B cell (primary cell): ENCODE measurements at regions not wholly inside any gene's neighbourhood (a gene's known extent, or its start where the extent isn't known, plus 50 kb on each side); places are given as distances from the start of the nearest gene placed in this dataset.

ENCODE experiments used
- ATAC-seq: fragments of 200-7000 bp; cut with Tn5 transposase; one replicate; pipeline ENCODE4 v1.10.0; 2021; ENCODE audit warnings: low read depth, mild to moderate bottlenecking, moderate number of reproducible peaks, moderate library complexity
- CTCF ChIA-PET: fragments of 350-600 bp; sonication (Branson Sonifier 250); formaldehyde crosslinking; loops from one replicate; lab custom pipeline; 2021; ENCODE audit warnings: antibody characterized with exemption, inconsistent platforms; lab: Charles Lee
- POLR2A ChIA-PET: fragments of 350-600 bp; sonication (Branson Sonifier 250); formaldehyde crosslinking; loops from one replicate; lab custom pipeline; 2021; ENCODE audit warnings: antibody characterized with exemption; lab: Charles Lee
- DNase-seq: peaks from one replicate; pipeline ENCODE4 v3.0.0; 2013
- H2AFZ ChIP-seq: 2 replicates; pipeline ENCODE4 v1.6.1; 2012; ENCODE audit warnings: mild to moderate bottlenecking, low read depth, low read length; ENCODE audit not compliant: insufficient read depth, poor library complexity, severe bottlenecking
- H3K27ac ChIP-seq, 2 donors: 1 replicate in 1 of 2; 2 replicates in 1 of 2; pipeline ENCODE4 v1.5.1; 2012 to 2013; ENCODE audit warnings: low read length in 2 of 2, mild to moderate bottlenecking in 2 of 2, moderate library complexity in 1 of 2
- H3K27me3 ChIP-seq, 4 experiments: fragments of 200-600 bp in 1 of 4; sonication (generic) in 1 of 4; replicated peaks in 1 of 4; 1 replicate in 2 of 4; 2 replicates in 2 of 4; pipeline versions ENCODE4 v1.6.1 to v1.7.0; 2013 to 2016; ENCODE audit warnings: low read length in 3 of 4, mild to moderate bottlenecking in 2 of 4, mixed read lengths in 1 of 4, moderate library complexity in 1 of 4; ENCODE audit not compliant: insufficient read depth in 4 of 4, control insufficient read depth in 3 of 4; ENCODE audit errors: control extremely low read depth in 1 of 4
- H3K36me3 ChIP-seq, 2 experiments: replicated peaks in 1 of 2; 1 replicate in 1 of 2; 2 replicates in 1 of 2; pipeline versions ENCODE4 v1.6.1 to v1.7.1; 2013; ENCODE audit warnings: low read length in 1 of 2; ENCODE audit not compliant: insufficient read depth in 2 of 2, control insufficient read depth in 1 of 2; ENCODE audit errors: control extremely low read depth in 1 of 2, extremely low read depth in 1 of 2
- H3K4me1 ChIP-seq, 2 donors: fragments of 200-600 bp in 1 of 2; sonication (generic) in 1 of 2; 1 replicate in 1 of 2; 2 replicates in 1 of 2; pipeline versions ENCODE4 v1.5.1 to v1.6.1; 2013 to 2017; ENCODE audit warnings: low read length in 2 of 2; ENCODE audit not compliant: control insufficient read depth in 2 of 2, insufficient read depth in 2 of 2
- H3K4me2 ChIP-seq: replicated peaks from 2 replicates; pipeline ENCODE3; 2012; ENCODE audit warnings: mild to moderate bottlenecking, low read depth, low read length; ENCODE audit not compliant: poor library complexity, severe bottlenecking
- H3K4me3 ChIP-seq, 5 experiments: fragments of 200-600 bp in 1 of 5; sonication (generic) in 1 of 5; 1 replicate in 3 of 5; 2 replicates in 2 of 5; pipeline versions ENCODE4 v1.5.1 to v1.7.0; 2011 to 2016; ENCODE audit warnings: low read length in 4 of 5, mild to moderate bottlenecking in 4 of 5, low read depth in 2 of 5, control low read depth in 1 of 5, moderate library complexity in 1 of 5; ENCODE audit not compliant: insufficient read depth in 1 of 5; ENCODE audit errors: control extremely low read depth in 1 of 5, extremely low read depth in 1 of 5
- H3K79me2 ChIP-seq: fragments of 200-600 bp; sonication (generic); one replicate; pipeline ENCODE4 v1.6.0; 2016; ENCODE audit warnings: low read length; ENCODE audit not compliant: control insufficient read depth, insufficient read depth
- H3K9ac ChIP-seq: fragments of 200-600 bp; sonication (generic); 2 replicates; pipeline ENCODE4 v1.6.1; 2017; ENCODE audit warnings: mild to moderate bottlenecking, low read length, moderate library complexity
- H3K9me3 ChIP-seq, 3 donors: one replicate each; pipeline versions ENCODE4 v1.6.1 to v1.7.1; 2013; ENCODE audit warnings: low read length in 2 of 3; ENCODE audit not compliant: control insufficient read depth in 2 of 3, insufficient read depth in 1 of 3; ENCODE audit errors: control extremely low read depth in 1 of 3
- H4K20me1 ChIP-seq: 2 replicates; pipeline ENCODE4 v1.6.0; 2012; ENCODE audit warnings: mild to moderate bottlenecking, low read length; ENCODE audit not compliant: insufficient read depth, control insufficient read depth, poor library complexity, severe bottlenecking
- H3K27ac Mint-ChIP-seq: one replicate; pipeline ENCODE4 v1.8.0; 2021; ENCODE audit warnings: mixed read lengths
- H3K27me3 Mint-ChIP-seq: one replicate; pipeline ENCODE4 v1.8.0; 2021; ENCODE audit warnings: mixed read lengths
- H3K4me1 Mint-ChIP-seq: one replicate; pipeline ENCODE4 v1.8.0; 2021; ENCODE audit warnings: mixed read lengths
- H3K4me3 Mint-ChIP-seq: one replicate; pipeline ENCODE4 v1.8.0; 2021; ENCODE audit warnings: mixed read lengths
- H3K9me3 Mint-ChIP-seq: one replicate; pipeline ENCODE4 v1.8.0; 2022; ENCODE audit warnings: mixed read lengths; ENCODE audit not compliant: insufficient read depth
- EZH2 ChIP-seq: IDR thresholded peaks from 2 replicates; pipeline ENCODE4 v1.6.1; 2012; ENCODE audit warnings: borderline replicate concordance, low read depth, mild to moderate bottlenecking, moderate library complexity, low read length; ENCODE audit not compliant: insufficient read depth, poor library complexity, severe bottlenecking
- WGBS: methylation state at CpG from one replicate; pipeline ENCODE4 v1.1.5; 2013; ENCODE audit warnings: missing lambda C conversion rate; ENCODE audit not compliant: insufficient coverage; 5-methylcytosine and 5-hydroxymethylcytosine counted together
- intact Hi-C: fragments of 100-400 bp; cut with micrococcal nuclease; formaldehyde crosslinking; loops from one replicate; pipeline ENCODE4 v1.10.0; 2022
- TF ChIP-seq, protein P1 (sequence below): fragments of 200-600 bp; IDR thresholded peaks from one replicate; pipeline ENCODE4 v1.8.0; 2022; ENCODE audit warnings: antibody characterized with exemption, mild to moderate bottlenecking

DNA sequence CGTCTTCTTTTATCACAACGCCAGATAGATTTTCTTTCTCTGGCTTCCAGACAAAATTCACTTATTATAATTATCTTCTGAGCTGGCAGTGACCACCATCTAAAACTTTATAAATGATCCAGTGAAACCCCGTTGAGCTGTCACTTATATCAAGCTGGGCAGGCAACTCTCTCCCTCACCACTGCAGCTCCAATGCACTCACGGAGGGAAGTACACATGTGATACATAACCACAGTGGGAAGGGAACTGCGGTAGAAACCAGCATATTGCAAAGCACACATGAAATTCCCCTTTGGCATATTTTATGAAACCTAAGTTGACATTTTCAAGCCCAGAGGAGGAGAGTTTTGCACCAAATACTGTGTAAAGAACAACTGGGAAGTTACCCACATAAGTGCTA lies 536.9 kb downstream of the HACE1 start:
- H3K4me3 ChIP-seq, result no peak overlapping the region
- Mint-ChIP-seq H3K27ac (no peak overlapping the region), H3K4me1 (no peaks in the 10 kb centered on the region), H3K9me3 (no peaks in the 10 kb centered on the region), H3K27me3 (no peaks in the 10 kb centered on the region), H3K4me3 (no peak overlapping the region)
- no peaks in the 10 kb centered on the region for H4K20me1 ChIP-seq
- CTCF ChIA-PET, result no interaction called here
- H3K27me3 ChIP-seq, result no peaks in the 10 kb centered on the region
- no peak overlapping the region for H3K27ac ChIP-seq
- H3K9ac ChIP-seq, result no peak overlapping the region
- no peaks in the 10 kb centered on the region for H3K4me1 ChIP-seq
- no peaks in the 10 kb centered on the region for H3K36me3 ChIP-seq
- ATAC-seq (no peak), DNase-seq (no peak)
- 46% methylated on average over 4 of the region's 5 CpGs for WGBS
- POLR2A ChIA-PET, result no interaction called here
- intact Hi-C loops, result no loop called here
- H2AFZ ChIP-seq, result no peak overlapping the region
- no peaks in the 10 kb centered on the region for H3K9me3 ChIP-seq
- H3K4me2 ChIP-seq, result no peak overlapping the region
- TF ChIP-seq, protein P1, sequence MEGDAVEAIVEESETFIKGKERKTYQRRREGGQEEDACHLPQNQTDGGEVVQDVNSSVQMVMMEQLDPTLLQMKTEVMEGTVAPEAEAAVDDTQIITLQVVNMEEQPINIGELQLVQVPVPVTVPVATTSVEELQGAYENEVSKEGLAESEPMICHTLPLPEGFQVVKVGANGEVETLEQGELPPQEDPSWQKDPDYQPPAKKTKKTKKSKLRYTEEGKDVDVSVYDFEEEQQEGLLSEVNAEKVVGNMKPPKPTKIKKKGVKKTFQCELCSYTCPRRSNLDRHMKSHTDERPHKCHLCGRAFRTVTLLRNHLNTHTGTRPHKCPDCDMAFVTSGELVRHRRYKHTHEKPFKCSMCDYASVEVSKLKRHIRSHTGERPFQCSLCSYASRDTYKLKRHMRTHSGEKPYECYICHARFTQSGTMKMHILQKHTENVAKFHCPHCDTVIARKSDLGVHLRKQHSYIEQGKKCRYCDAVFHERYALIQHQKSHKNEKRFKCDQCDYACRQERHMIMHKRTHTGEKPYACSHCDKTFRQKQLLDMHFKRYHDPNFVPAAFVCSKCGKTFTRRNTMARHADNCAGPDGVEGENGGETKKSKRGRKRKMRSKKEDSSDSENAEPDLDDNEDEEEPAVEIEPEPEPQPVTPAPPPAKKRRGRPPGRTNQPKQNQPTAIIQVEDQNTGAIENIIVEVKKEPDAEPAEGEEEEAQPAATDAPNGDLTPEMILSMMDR, result no peak
- no peak for TF ChIP-seq EZH2
- H3K79me2 ChIP-seq, result no peaks in the 10 kb centered on the region

DNA sequence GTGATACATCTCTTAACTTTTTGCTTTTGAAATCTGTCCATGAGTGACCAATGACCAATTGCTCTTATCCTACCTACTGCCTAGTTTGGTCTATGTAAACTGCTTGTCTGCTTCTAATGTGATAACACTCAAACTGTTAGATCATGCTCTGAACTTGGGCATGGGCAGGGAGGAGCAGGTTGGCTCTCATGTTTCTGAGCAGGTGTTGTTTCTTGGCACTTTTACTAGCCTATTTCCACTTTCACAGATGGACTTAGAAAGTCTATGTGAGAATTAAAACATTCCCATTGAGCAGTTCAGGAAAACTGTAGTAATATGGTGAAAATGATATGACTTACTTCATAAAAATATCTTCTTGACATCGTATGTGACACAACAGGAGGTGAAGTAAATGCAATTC lies 538.4 kb downstream of the HACE1 start:
- no CpG with 5 or more reads among the region's 1 CpG for WGBS
- Histone ChIP-seq H3K9ac (no peak overlapping the region), H3K4me3 (no peak overlapping the region), H3K4me2 (no peak overlapping the region), H3K4me1 (no peaks in the 10 kb centered on the region), H3K9me3 (no peaks in the 10 kb centered on the region), H2AFZ (no peak overlapping the region), H3K79me2 (no peaks in the 10 kb centered on the region), H3K36me3 (no peaks in the 10 kb centered on the region), H4K20me1 (no peaks in the 10 kb centered on the region), H3K27ac (no peak overlapping the region), H3K27me3 (no peaks in the 10 kb centered on the region)
- ChIA-PET CTCF (no interaction called here), POLR2A (no interaction called here)
- TF ChIP-seq, protein P1, result no peak
- no peak for TF ChIP-seq EZH2
- H3K9me3 Mint-ChIP-seq, result no peaks in the 10 kb centered on the region
- no peak overlapping the region for H3K27ac Mint-ChIP-seq
- no peak for ATAC-seq
- intact Hi-C loops, result no loop called here
- H3K4me1 Mint-ChIP-seq, result no peaks in the 10 kb centered on the region
- no peaks in the 10 kb centered on the region for H3K27me3 Mint-ChIP-seq
- no peak for DNase-seq
- H3K4me3 Mint-ChIP-seq, result no peak overlapping the region
